Mucosa of descending colon (tissue), 3 donors: ENCODE measurements at regions not wholly inside any gene's neighbourhood (a gene's known extent, or its start where the extent isn't known, plus 50 kb on each side); places are given as distances from the start of the nearest gene placed in this dataset.

Experiments
- ATAC-seq: fragments of 200-7000 bp; cut with Tn5 transposase; one replicate; pipeline ENCODE4 v1.9.1; 2020; ENCODE audit warnings: mild to moderate bottlenecking, moderate library complexity
- DNase-seq, 3 donors: peaks; one replicate each; pipeline ENCODE4 v3.0.0-alpha.2; 2020
- H3K36me3 ChIP-seq: fragments of 200-600 bp; one replicate; pipeline ENCODE4 v1.8.0; 2021; ENCODE audit warnings: low read depth, mild to moderate bottlenecking
- H3K4me1 ChIP-seq: fragments of 200-600 bp; one replicate; pipeline ENCODE4 v1.8.0; 2021; ENCODE audit warnings: low read depth, mild to moderate bottlenecking
- H3K4me3 ChIP-seq: fragments of 200-600 bp; one replicate; pipeline ENCODE4 v1.8.0; 2021; ENCODE audit warnings: mild to moderate bottlenecking
- H3K9me3 ChIP-seq: fragments of 200-600 bp; one replicate; pipeline ENCODE4 v1.8.0; 2021; ENCODE audit warnings: mild to moderate bottlenecking
- intact Hi-C, 2 donors: fragments of 100-400 bp; cut with DNase I in 1 of 2; cut with micrococcal nuclease in 1 of 2; formaldehyde crosslinking; loops; one replicate each; pipeline versions ENCODE4 v1.11.0 to v1.11.1; 2022; cut with DNase I, micrococcal nuclease
- TF ChIP-seq, protein P1 (sequence below): fragments of 200-600 bp; IDR thresholded peaks from one replicate; pipeline ENCODE4 v1.8.0; 2022; ENCODE audit warnings: antibody characterized with exemption, mild to moderate bottlenecking
- donor health status: DM: no; HTN: no; CAD: no; lungs with moderate emphysema.
- donor health status: DM: no; HTN: no; CAD: no.
- donor health status: DM: no; HTN: yes; CAD: no.

- TF ChIP-seq, protein P1, sequence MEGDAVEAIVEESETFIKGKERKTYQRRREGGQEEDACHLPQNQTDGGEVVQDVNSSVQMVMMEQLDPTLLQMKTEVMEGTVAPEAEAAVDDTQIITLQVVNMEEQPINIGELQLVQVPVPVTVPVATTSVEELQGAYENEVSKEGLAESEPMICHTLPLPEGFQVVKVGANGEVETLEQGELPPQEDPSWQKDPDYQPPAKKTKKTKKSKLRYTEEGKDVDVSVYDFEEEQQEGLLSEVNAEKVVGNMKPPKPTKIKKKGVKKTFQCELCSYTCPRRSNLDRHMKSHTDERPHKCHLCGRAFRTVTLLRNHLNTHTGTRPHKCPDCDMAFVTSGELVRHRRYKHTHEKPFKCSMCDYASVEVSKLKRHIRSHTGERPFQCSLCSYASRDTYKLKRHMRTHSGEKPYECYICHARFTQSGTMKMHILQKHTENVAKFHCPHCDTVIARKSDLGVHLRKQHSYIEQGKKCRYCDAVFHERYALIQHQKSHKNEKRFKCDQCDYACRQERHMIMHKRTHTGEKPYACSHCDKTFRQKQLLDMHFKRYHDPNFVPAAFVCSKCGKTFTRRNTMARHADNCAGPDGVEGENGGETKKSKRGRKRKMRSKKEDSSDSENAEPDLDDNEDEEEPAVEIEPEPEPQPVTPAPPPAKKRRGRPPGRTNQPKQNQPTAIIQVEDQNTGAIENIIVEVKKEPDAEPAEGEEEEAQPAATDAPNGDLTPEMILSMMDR: no peak
- DNase-seq: no peak
- H3K9me3 ChIP-seq: no peaks in the 10 kb centered on the region
- ATAC-seq: no peak
- H3K4me3 ChIP-seq: no peak overlapping the region
- intact Hi-C loops: no loop called here
- H3K4me1 ChIP-seq: no peaks in the 10 kb centered on the region
- no peaks in the 10 kb centered on the region for H3K36me3 ChIP-seq
These were observed 89.5 kb upstream of the ALKAL2 start for GRCh38 chr2:377414-377813.

- Histone ChIP-seq H3K9me3 (no peaks in the 10 kb centered on the region), H3K4me1 (no peaks in the 10 kb centered on the region), H3K36me3 (no peaks in the 10 kb centered on the region), H3K4me3 (no peak overlapping the region)
- ATAC-seq (no peak), DNase-seq (no peak)
- intact Hi-C loops: no loop called here
- TF ChIP-seq, protein P1: no peak
These were observed 88.0 kb upstream of the ALKAL2 start for GRCh38 chr2:375956-376307.

GRCh38 chr2:375270-375955, 87.5 kb upstream of the ALKAL2 start:
- DNase-seq (no peak), ATAC-seq (no peak)
- intact Hi-C loops: no loop called here
- no peaks in the 10 kb centered on the region for H3K9me3 ChIP-seq
- TF ChIP-seq, protein P1: no peak
- H3K36me3 ChIP-seq: no peaks in the 10 kb centered on the region
- no peak overlapping the region for H3K4me3 ChIP-seq
- no peaks in the 10 kb centered on the region for H3K4me1 ChIP-seq

DNA sequence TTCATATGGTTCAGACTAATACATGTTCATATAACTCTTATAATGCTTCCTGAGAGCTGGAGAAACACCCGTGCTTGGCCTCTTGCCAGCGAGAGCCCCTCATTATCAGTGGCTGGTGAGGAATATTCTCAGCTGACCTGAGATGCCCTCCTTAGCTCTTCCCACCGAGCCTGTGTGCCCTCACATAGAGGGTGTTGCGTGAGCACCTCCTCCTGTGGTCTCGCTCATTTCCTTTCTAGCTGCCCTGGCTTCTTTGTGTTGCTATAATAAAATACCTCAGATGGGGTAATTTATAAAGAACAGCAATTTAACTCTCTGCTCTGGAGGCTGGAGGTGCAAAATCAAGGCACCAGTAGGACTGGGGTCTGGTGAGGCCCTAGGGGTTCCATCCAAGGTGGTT, 80.5 kb upstream of the ALKAL2 start:
- DNase-seq (no peak), ATAC-seq (no peak)
- Histone ChIP-seq H3K36me3 (no peaks in the 10 kb centered on the region), H3K4me3 (no peak overlapping the region), H3K4me1 (no peaks in the 10 kb centered on the region), H3K9me3 (no peaks in the 10 kb centered on the region)
- intact Hi-C loops: no loop called here
- TF ChIP-seq, protein P1: no peak

DNA sequence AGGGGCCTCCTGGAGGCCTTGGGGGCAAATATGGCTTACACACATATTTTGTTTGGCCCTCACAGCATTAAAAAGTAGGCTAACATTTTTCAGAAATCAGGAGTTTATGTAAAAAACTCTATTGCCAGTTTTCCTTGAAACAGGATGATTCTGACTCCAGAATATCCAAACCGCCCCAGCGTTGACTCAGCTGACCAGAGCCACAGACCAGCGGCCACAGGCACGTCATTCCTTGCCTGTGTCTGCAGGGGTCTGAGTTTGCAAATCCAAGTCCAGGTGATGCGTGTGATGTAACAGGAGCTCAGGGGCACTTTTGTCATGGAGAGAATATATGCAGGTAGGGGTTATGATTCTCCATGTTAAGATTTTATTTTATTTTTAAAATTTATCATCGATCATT, 79.4 kb upstream of the ALKAL2 start:
- ATAC-seq (no peak), DNase-seq (no peak)
- H3K4me1 ChIP-seq: no peaks in the 10 kb centered on the region
- H3K9me3 ChIP-seq: no peaks in the 10 kb centered on the region
- TF ChIP-seq, protein P1: no peak
- H3K4me3 ChIP-seq: no peak overlapping the region
- intact Hi-C loops: no loop called here
- H3K36me3 ChIP-seq: no peaks in the 10 kb centered on the region

DNA sequence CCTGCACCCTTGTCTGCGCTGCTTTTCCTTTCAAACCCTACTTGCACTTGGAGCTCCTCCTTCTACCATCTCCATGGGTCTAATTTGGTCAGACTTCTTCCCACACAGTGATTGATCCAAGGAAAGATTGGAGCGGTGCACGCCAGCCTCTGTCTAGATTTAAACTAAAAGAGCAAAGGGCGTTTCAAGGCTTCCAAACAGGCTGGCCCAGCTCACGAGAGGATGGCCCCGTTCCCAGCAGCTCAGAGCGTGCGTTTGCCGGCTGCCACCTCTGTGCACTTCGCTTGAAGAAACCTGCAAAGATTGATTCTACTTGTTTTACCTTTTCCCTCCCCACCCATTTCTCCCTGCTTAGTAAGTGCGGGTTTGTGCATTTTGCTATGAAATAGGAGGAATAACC, 78.8 kb upstream of the ALKAL2 start:
- TF ChIP-seq, protein P1: no peak
- no peak for DNase-seq
- ATAC-seq: no peak
- Histone ChIP-seq H3K4me3 (no peak overlapping the region), H3K4me1 (no peaks in the 10 kb centered on the region), H3K36me3 (no peaks in the 10 kb centered on the region), H3K9me3 (no peaks in the 10 kb centered on the region)
- intact Hi-C loops: no loop called here
